IPS DF 6.9 (cell line): ENCODE measurements at regions not wholly inside any gene's neighbourhood (a gene's known extent, or its start where the extent isn't known, plus 50 kb on each side); places are given as distances from the start of the nearest gene placed in this dataset.
A peak's percentile ranks its signal among the peaks of the same experiment; 100 is the strongest.
"Not testable (repeated sequence)": the region's sequence is repeated elsewhere in the genome, so short reads cannot be mapped to it uniquely, and the experiment has no call there.

Experiments
- DNase-seq: peaks from one replicate; pipeline ENCODE4 v3.0.0-alpha.2; 2013; ENCODE audit warnings: low read depth, low spot score
- H3K27ac ChIP-seq: one replicate; pipeline ENCODE4 v1.5.1; 2013; ENCODE audit warnings: low read length, control low read depth
- H3K27me3 ChIP-seq: 2 replicates; pipeline ENCODE4 v1.6.1; 2013; ENCODE audit warnings: mild to moderate bottlenecking, low read length; ENCODE audit not compliant: control insufficient read depth, insufficient read depth
- H3K36me3 ChIP-seq: 2 replicates; pipeline ENCODE4 v1.6.1; 2013; ENCODE audit warnings: low read length; ENCODE audit not compliant: control insufficient read depth, insufficient read depth
- H3K4me1 ChIP-seq: 2 replicates; pipeline ENCODE4 v1.6.1; 2013; ENCODE audit warnings: low read length; ENCODE audit not compliant: control insufficient read depth, insufficient read depth
- H3K4me3 ChIP-seq: 2 replicates; pipeline ENCODE4 v1.5.1; 2013; ENCODE audit warnings: mild to moderate bottlenecking, low read length
- H3K9me3 ChIP-seq: 2 replicates; pipeline ENCODE4 v1.6.1; 2013; ENCODE audit warnings: low read length, inconsistent platforms; ENCODE audit not compliant: control insufficient read depth, insufficient read depth
- WGBS: extraction: QIAGEN DNeasy Blood & Tissue Kit; methylation state at CpG from one replicate; pipeline ENCODE4 v1.1.7; 2013; ENCODE audit warnings: mixed read lengths, missing lambda C conversion rate; ENCODE audit not compliant: insufficient read length, insufficient coverage; 5-methylcytosine and 5-hydroxymethylcytosine counted together

DNA sequence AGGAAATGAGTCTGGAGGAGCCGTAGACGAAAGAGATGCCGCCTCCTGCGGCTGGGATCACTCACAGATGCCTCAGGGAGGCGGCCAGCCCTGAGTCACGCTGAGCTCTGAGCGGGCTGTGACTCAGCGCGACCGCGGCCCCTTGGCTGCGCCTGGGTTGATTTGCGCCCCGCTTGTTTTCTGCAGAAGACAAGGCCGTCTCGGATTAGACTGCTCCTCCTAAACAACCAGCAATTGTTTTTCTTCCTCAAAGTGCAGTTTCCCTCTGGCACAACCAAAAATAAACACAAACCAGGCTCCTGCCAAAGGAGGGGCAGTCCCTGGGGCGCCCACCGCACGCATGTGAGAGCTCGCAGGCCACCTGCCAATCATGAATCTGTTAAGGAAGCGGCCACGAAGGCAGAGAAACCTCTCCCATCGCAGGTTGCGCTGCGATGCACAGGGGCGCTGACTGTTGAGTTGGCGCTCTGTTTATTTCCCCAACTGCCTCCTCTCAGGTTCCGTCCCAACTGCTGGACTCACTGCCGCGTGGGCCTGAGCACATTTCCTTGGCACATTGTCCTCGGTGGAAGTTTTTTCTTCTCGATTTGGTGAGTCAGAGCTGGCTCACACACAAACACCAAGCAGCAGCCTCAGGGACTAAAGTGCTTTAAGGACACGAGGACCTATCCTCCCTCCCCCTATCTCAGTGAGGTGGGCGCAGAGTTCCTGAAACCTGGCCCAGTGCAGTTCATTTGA is 85.2 kb upstream of the NDUFV2 start:
- DNase-seq = peak; percentile 22
- Histone ChIP-seq H3K9me3 (no peaks in the 10 kb centered on the region), H3K36me3 (no peaks in the 10 kb centered on the region), H3K27ac (no peak overlapping the region), H3K27me3 (no peaks in the 10 kb centered on the region), H3K4me1 (peaks cover 2% of the 10 kb centered on the region; the same call in 1 of the 2 replicates), H3K4me3 (no peak overlapping the region)
- no CpG with 5 or more reads among the region's 34 CpGs for WGBS

DNA sequence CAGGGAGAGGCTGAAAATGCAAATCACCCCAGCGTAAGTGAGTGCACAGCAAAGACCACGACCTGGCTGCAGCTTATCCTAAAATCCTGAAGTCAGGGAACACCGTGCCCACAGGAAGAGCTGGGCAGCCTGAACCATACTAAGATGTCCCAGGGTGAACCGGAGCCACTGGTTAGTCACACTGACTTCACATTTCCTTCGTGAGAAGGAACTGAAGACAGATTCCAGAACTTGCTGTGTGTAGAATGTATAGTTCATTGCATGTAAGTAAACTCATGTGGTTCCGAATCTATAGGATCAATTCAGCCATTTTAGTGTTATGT is 84.6 kb upstream of the NDUFV2 start:
- Histone ChIP-seq H3K9me3 (no peaks in the 10 kb centered on the region), H3K4me3 (no peak overlapping the region), H3K27me3 (no peaks in the 10 kb centered on the region), H3K27ac (no peak overlapping the region), H3K4me1 (peaks cover 5% of the 10 kb centered on the region; the same call in 1 of the 2 replicates), H3K36me3 (no peaks in the 10 kb centered on the region)
- no peak for DNase-seq
- WGBS = no CpG with 5 or more reads among the region's 6 CpGs

DNA sequence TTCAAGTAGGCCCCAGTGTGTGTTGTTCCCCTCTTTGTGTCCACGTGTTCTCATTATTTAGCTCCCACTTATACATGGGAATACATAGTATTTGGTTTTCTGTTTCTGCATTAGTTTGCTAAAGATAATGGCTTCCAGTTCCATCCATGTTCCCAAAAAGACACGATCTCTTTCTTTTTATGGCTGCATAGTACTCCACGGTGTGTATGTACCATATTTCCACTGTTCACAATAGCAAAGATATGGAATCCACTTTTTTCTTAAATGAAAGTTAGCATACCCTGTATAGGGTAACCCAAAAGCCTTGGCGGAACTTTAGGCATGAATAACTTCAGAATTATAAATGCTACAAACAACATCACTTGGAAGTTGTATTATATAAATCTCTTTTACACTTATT is 83.4 kb upstream of the NDUFV2 start:
- no peaks in the 10 kb centered on the region for H3K27me3 ChIP-seq
- no CpG with 5 or more reads among the region's 4 CpGs for WGBS
- DNase-seq = no peak
- H3K4me1 ChIP-seq = peaks cover 5% of the 10 kb centered on the region; the same call in 1 of the 2 replicates
- no peaks in the 10 kb centered on the region for H3K9me3 ChIP-seq
- no peak overlapping the region for H3K27ac ChIP-seq
- no peaks in the 10 kb centered on the region for H3K36me3 ChIP-seq
- no peak overlapping the region for H3K4me3 ChIP-seq

DNA sequence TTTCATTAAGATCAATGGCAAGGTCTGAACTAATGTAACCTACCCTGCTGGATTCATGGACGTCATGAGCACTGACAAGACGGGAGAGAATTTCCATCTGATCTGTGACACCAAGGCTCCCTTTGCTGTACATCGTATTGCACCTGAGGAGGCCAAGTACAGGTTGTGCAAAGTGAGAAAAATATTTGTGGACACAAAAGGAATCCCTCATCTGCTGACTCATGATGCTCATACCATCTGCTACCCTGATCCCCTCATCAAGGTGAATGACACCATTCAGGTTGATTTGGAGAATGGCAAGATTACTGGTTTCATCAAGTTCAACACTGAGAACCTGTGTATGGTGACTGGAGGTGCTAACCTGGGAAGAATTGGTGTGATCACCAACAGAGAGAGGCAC is 82.3 kb upstream of the NDUFV2 start:
- DNase-seq = no peak
- Histone ChIP-seq H3K9me3 (no peaks in the 10 kb centered on the region), H3K4me1 (peaks cover 5% of the 10 kb centered on the region; the same call in 1 of the 2 replicates), H3K36me3 (no peaks in the 10 kb centered on the region), H3K27ac (no peak overlapping the region), H3K27me3 (no peaks in the 10 kb centered on the region), H3K4me3 (no peak overlapping the region)
- WGBS = no CpG with 5 or more reads among the region's 3 CpGs

DNA sequence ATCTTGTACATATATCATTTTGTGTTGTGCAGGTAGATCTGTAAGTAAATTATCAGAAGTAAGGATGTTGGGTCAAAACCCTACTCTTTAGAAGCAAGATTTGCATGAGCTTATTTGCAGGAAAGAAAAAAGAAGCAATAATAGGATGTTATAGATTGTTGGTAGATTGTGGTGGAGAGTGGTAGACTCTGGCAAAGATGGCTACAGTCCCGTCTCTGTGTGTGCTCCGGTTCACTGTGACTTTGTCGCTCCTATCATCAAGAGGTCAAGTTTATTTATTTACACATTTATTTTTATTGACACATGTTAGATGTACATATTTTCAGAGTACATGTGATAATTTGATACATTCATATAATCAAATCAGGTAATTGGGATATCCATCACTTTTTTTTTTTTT is 81.0 kb upstream of the NDUFV2 start:
- H3K27me3 ChIP-seq = no peaks in the 10 kb centered on the region
- no peak overlapping the region for H3K27ac ChIP-seq
- peaks cover 5% of the 10 kb centered on the region; the same call in 1 of the 2 replicates for H3K4me1 ChIP-seq
- DNase-seq = no peak
- no peaks in the 10 kb centered on the region for H3K36me3 ChIP-seq
- WGBS = no CpG with 5 or more reads among the region's 3 CpGs
- no peak overlapping the region for H3K4me3 ChIP-seq
- H3K9me3 ChIP-seq = no peaks in the 10 kb centered on the region

DNA sequence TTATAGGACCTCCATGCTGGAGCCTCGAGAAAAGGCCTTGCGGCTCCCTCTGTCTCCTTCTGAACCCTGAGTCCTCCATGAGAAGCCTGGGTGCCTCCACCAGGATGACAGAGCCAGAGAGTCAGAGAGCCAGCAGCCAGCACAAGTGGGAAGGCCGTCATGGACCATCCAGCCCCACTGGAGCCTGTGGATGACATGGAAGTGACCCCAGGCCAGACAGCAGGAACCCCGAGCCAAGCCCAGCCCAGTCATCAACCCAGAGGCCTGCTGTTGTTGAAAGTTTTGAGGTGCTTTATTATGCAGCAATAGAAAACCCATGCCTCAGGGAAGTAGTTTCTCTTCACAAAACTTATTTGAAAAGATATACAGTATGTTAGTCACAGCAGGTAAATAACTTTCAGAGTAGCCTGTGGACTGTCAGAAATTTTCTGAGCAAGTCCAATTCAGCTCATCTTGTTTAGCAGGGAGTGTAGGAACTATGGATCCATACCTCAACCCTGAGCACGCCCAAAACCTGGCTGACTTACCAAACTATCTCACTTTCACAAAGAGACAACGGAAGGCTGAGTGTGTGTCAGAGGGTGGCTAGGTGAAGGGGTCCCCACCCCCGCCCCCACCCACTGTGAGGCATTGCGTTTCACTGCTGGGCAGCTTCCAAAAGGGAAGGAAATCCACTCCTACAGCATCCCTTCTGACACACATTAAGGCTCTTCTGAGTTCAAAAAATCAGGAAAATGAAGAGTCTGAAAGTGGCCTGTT is 79.9 kb upstream of the NDUFV2 start:
- Histone ChIP-seq H3K4me1 (peaks cover 4% of the 10 kb centered on the region; the same call in 1 of the 2 replicates), H3K27ac (no peak overlapping the region), H3K36me3 (no peaks in the 10 kb centered on the region), H3K4me3 (no peak overlapping the region), H3K9me3 (no peaks in the 10 kb centered on the region), H3K27me3 (no peaks in the 10 kb centered on the region)
- WGBS = no CpG with 5 or more reads among the region's 8 CpGs
- no peak for DNase-seq

DNA sequence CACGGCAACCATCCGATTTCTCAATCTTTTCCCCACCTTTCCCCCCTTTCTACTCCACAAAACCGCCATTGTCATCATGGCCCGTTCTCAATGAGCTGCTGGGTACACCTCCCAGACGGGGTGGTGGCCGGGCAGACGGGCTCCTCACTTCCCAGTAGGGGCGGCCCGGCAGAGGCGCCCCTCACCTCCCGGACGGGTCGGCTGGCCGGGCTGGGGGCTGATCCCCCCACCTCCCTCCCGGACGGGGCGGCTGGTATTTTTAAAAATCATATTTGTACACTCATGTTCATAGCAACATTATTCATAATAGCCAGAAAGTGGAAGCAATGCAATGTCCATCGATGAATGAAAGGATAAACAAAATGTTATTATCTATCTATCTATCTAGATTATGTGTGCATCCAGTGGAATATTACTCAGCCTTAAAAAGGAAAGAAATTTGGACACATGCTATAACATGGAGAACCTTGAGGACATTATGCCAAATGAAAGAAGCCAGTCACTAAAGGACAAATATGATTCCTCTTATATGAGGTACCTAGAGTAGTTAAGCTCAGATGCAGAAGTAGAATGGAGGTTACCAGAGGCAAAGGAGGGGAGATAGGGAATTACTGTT is 78.4 kb upstream of the NDUFV2 start:
- no CpG with 5 or more reads among the region's 18 CpGs for WGBS
- H3K4me1 ChIP-seq, H3K27me3 ChIP-seq: not testable (repeated sequence)

DNA sequence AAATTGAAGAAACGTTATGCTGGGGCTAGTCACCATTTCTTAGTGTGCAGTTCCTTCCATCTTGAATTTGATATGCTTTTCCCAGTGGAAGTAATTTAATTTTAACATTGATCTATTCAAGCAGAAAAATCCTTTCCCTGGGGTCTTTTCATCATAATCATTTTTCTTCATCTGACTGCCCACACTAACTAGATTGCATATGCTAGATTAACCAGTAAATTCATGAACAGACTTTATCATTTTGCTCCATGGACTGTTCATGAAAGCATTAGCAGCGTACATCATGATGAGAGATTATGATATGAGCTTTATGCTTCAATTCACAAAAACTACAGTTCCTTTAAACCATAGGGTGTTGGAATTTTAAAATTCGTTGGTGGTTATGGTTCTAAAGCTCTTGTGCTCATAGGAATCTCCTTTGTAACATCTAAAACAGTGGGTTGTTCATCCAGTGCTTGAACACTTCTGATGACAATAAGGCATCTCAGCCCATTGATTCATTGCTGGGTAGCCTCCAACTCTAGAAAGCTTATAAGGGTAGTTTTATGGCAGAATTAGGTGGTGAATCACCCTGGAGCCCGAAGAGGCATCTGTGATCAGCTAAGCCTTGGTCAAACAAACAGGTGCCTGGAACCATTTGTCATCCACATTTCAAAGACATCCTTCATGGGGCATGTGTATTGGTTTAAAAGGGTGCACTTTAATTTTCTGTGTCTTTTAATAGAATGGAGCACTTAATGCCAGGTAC is 77.2 kb upstream of the NDUFV2 start:
- H3K36me3 ChIP-seq = no peaks in the 10 kb centered on the region
- H3K4me1 ChIP-seq = peaks cover 4% of the 10 kb centered on the region; the same call in 1 of the 2 replicates
- no CpG with 5 or more reads among the region's 4 CpGs for WGBS
- no peak for DNase-seq
- no peaks in the 10 kb centered on the region for H3K27me3 ChIP-seq
- H3K4me3 ChIP-seq = no peak overlapping the region
- no peaks in the 10 kb centered on the region for H3K9me3 ChIP-seq
- H3K27ac ChIP-seq = no peak overlapping the region

More for the DNA sequence above, 78.4 kb upstream of the NDUFV2 start:
- H3K36me3 ChIP-seq, H3K4me3 ChIP-seq, H3K9me3 ChIP-seq, H3K27ac ChIP-seq, DNase-seq: not testable (repeated sequence)

DNA sequence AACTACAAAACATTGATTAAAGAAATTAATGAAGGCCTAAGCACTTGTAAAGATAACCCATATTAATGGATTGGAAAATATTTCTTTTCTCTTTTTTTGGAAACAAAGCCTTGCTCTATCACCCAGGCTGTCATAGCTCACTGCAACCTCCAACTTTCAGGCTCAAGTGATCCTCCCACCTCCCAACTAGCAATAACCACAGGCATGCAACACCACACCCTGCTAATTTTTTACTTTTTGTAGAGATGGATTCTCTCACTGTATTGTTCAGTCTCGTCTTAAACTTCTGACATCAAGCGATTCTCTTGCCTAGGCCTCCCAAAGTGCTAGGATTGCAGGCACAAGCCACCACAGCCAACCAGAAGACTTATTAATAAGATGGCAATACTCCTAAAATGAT is 73.4 kb upstream of the NDUFV2 start:
- H3K4me3 ChIP-seq = no peak overlapping the region
- no CpG with 5 or more reads among the region's 2 CpGs for WGBS
- no peak overlapping the region for H3K27ac ChIP-seq
- no peaks in the 10 kb centered on the region for H3K9me3 ChIP-seq
- H3K36me3 ChIP-seq = no peaks in the 10 kb centered on the region
- no peak for DNase-seq
- H3K27me3 ChIP-seq = no peaks in the 10 kb centered on the region
- no peaks in the 10 kb centered on the region for H3K4me1 ChIP-seq

DNA sequence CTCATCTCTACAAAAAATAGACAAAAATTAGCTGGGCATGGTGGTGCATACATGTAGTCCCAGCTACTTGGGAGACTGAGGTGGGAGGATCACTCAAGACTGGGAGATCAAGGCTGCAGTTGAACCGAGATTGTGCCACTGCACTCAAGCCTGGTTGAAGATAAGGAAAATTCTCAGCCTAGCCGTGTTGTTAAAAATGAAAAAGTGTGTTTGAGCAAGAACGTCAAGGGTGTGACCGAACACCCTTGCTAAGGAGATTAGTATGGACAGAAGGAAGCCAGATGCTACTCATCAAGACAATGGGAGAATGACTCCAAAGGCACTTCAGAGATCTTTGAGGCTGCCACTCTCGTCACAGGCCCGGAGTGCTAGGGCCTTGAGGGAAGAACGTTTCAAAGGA is 70.0 kb upstream of the NDUFV2 start:
- H3K36me3 ChIP-seq = no peaks in the 10 kb centered on the region
- H3K27me3 ChIP-seq = no peaks in the 10 kb centered on the region
- H3K9me3 ChIP-seq = no peaks in the 10 kb centered on the region
- H3K4me3 ChIP-seq = no peak overlapping the region
- H3K27ac ChIP-seq = no peak overlapping the region
- H3K4me1 ChIP-seq = no peaks in the 10 kb centered on the region
- WGBS = no CpG with 5 or more reads among the region's 7 CpGs
- no peak for DNase-seq
